ENCODE measurements at regions not wholly inside any gene's neighbourhood (a gene's known extent, or its start where the extent isn't known, plus 50 kb on each side); places are given as distances from the start of the nearest gene placed in this dataset.
"Not testable (repeated sequence)": the region's sequence is repeated elsewhere in the genome, so short reads cannot be mapped to it uniquely, and the experiment has no call there.

GRCh38 chr6:100228437-100228833 is 234.4 kb upstream of the MCHR2 start:
- Histone ChIP-seq H3K9me3 (ENCODE audit: low read length) (no peaks in the 10 kb centered on the region), H2AFZ (ENCODE audit: low read depth, low read length) (no peak overlapping the region), H3K4me3 (ENCODE audit: low read length) (peak overlapping the region; percentile 59), H3K9ac (ENCODE audit: low read length) (no peak overlapping the region), H3K27me3 (ENCODE audit: insufficient read depth, low read depth, low read length) (no peaks in the 10 kb centered on the region), H3K4me2 (ENCODE audit: low read length) (peak overlapping the region; percentile 40), H3F3A (ENCODE audit: insufficient read depth, low read length, poor library complexity, severe bottlenecking) (no peaks in the 10 kb centered on the region), H4K20me1 (ENCODE audit: insufficient read depth) (no peaks in the 10 kb centered on the region), H3K27ac (ENCODE audit: low read length) (no peak overlapping the region), H3K36me3 (ENCODE audit: insufficient read depth, low read length) (no peaks in the 10 kb centered on the region), H3K9me2 (ENCODE audit: insufficient read depth, low read length) (no peaks in the 10 kb centered on the region), H3K79me2 (replicated peaks; ENCODE audit: insufficient read depth, low read length) (no peaks in the 10 kb centered on the region)
- no peak for TF ChIP-seq RAD21 (conservative IDR thresholded peaks at IDR 0.05)
- TF ChIP-seq EP300 (conservative IDR thresholded peaks at IDR 0.05; ENCODE audit: poor library complexity, severe bottlenecking), result no peak
- TF ChIP-seq MXI1 (conservative IDR thresholded peaks at IDR 0.05; ENCODE audit: poor library complexity, severe bottlenecking), result no peak
- TF ChIP-seq EZH2 (IDR thresholded peaks at IDR 0.05; ENCODE audit: borderline replicate concordance, insufficient read depth, low read length, poor library complexity, severe bottlenecking), result no peak
- TF ChIP-seq POLR2AphosphoS5 (IDR thresholded peaks at IDR 0.05), result no peak
- TF ChIP-seq CTCF (IDR thresholded peaks at IDR 0.05; ENCODE audit: poor library complexity, severe bottlenecking), result no peak
- TF ChIP-seq SMC3 (conservative IDR thresholded peaks at IDR 0.05; ENCODE audit: poor library complexity), result no peak
- TF ChIP-seq REST (IDR thresholded peaks at IDR 0.05; ENCODE audit: borderline replicate concordance), result no peak
- no peak for TF ChIP-seq TAF1 (IDR thresholded peaks at IDR 0.05; ENCODE audit: low read depth)

- no peaks in the 10 kb centered on the region for H3K9me3 ChIP-seq (ENCODE audit: low read length)
- H3F3A ChIP-seq (ENCODE audit: insufficient read depth, low read length, poor library complexity, severe bottlenecking), result no peaks in the 10 kb centered on the region
- TF ChIP-seq MXI1 (conservative IDR thresholded peaks at IDR 0.05; ENCODE audit: poor library complexity, severe bottlenecking) (no peak), RAD21 (conservative IDR thresholded peaks at IDR 0.05) (no peak), TAF1 (IDR thresholded peaks at IDR 0.05; ENCODE audit: low read depth) (no peak), REST (IDR thresholded peaks at IDR 0.05; ENCODE audit: borderline replicate concordance) (no peak)
- no peaks in the 10 kb centered on the region for H3K9me2 ChIP-seq (ENCODE audit: insufficient read depth, low read length)
- no peaks in the 10 kb centered on the region for H4K20me1 ChIP-seq (ENCODE audit: insufficient read depth)
- H2AFZ ChIP-seq (ENCODE audit: low read depth, low read length), result no peak overlapping the region
- H3K4me2 ChIP-seq (ENCODE audit: low read length), result no peak overlapping the region
- no peak overlapping the region for H3K9ac ChIP-seq (ENCODE audit: low read length)
- H3K4me3 ChIP-seq (ENCODE audit: low read length), result no peak overlapping the region
- no peaks in the 10 kb centered on the region for H3K36me3 ChIP-seq (ENCODE audit: insufficient read depth, low read length)
- H3K79me2 ChIP-seq (replicated peaks; ENCODE audit: insufficient read depth, low read length), result no peaks in the 10 kb centered on the region
- H3K27me3 ChIP-seq (ENCODE audit: insufficient read depth, low read depth, low read length), result no peaks in the 10 kb centered on the region
- no peak overlapping the region for H3K27ac ChIP-seq (ENCODE audit: low read length)
These were observed 232.8 kb upstream of the MCHR2 start for GRCh38 chr6:100226811-100227210.

- not testable (repeated sequence) for H3K36me3 ChIP-seq (ENCODE audit: insufficient read depth, low read length); H2AFZ ChIP-seq (ENCODE audit: low read depth, low read length); H3K9ac ChIP-seq (ENCODE audit: low read length); H3K27ac ChIP-seq (ENCODE audit: low read length); H3K79me2 ChIP-seq (replicated peaks; ENCODE audit: insufficient read depth, low read length); H3K4me3 ChIP-seq (ENCODE audit: low read length); H3K4me2 ChIP-seq (ENCODE audit: low read length); H3K9me2 ChIP-seq (ENCODE audit: insufficient read depth, low read length); H4K20me1 ChIP-seq (ENCODE audit: insufficient read depth); H3F3A ChIP-seq (ENCODE audit: insufficient read depth, low read length, poor library complexity, severe bottlenecking); H3K27me3 ChIP-seq (ENCODE audit: insufficient read depth, low read depth, low read length); H3K9me3 ChIP-seq (ENCODE audit: low read length)
These were observed 229.9 kb upstream of the MCHR2 start for GRCh38 chr6:100223952-100224351.
